ENCODE measurements at regions not wholly inside any gene's neighbourhood (a gene's known extent, or its start where the extent isn't known, plus 50 kb on each side); places are given as distances from the start of the nearest gene placed in this dataset.

DNA sequence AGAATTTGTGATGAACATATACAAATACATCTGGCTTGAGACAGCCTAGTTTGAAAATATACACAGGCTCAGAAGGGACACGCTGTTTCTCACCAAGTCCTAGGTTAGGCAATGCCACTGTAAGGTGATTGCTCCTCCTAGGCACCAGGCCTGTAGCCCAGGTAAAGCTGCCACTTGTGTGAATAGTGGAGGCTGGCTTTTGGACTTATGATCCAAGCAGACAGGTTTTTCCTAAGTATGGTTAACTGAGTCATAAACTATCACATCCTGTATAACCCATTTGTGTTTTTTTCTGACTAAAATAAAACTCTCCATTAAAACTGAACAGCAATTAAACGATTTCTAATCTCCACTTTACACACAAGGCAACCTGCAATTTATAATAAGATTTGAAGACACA is 81.0 kb downstream of the SEMA4F start:
- TF ChIP-seq, protein P1, sequence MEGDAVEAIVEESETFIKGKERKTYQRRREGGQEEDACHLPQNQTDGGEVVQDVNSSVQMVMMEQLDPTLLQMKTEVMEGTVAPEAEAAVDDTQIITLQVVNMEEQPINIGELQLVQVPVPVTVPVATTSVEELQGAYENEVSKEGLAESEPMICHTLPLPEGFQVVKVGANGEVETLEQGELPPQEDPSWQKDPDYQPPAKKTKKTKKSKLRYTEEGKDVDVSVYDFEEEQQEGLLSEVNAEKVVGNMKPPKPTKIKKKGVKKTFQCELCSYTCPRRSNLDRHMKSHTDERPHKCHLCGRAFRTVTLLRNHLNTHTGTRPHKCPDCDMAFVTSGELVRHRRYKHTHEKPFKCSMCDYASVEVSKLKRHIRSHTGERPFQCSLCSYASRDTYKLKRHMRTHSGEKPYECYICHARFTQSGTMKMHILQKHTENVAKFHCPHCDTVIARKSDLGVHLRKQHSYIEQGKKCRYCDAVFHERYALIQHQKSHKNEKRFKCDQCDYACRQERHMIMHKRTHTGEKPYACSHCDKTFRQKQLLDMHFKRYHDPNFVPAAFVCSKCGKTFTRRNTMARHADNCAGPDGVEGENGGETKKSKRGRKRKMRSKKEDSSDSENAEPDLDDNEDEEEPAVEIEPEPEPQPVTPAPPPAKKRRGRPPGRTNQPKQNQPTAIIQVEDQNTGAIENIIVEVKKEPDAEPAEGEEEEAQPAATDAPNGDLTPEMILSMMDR (IDR thresholded peaks at IDR 0.05; ENCODE audit: extremely low read depth, insufficient read depth, missing control alignments): no peak
- in situ Hi-C loops (cut with MboI; ENCODE audit: low pct_unique_long_range_greater_than_20kb, low sequenced_read_pairs, unreplicated experiment): no loop called here
- DNase-seq (ENCODE audit: low spot score): no peak

DNA sequence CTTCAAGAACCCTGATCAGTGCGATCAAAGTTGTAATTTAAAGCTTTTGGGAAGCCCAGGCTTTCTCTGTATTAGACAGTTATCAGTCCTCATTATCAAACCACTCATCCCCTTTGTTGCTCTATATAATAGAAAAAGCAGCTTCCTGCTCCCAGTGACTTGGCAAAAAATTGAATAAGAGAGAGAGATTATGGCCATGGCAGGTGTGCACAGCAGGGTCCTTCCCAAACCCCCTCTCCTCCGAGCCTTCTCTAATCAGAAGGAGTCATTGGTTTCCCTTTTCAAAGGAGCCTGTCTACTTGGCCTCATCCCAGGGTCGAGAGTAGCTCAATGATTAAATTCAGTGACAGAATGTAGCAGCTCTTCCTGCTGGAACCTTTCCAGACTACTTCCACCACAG is 81.5 kb downstream of the SEMA4F start:
- TF ChIP-seq, protein P1 (IDR thresholded peaks at IDR 0.05; ENCODE audit: extremely low read depth, insufficient read depth, missing control alignments): no peak
- no peak for DNase-seq (ENCODE audit: low spot score)
- in situ Hi-C loops (cut with MboI; ENCODE audit: low pct_unique_long_range_greater_than_20kb, low sequenced_read_pairs, unreplicated experiment): no loop called here

DNA sequence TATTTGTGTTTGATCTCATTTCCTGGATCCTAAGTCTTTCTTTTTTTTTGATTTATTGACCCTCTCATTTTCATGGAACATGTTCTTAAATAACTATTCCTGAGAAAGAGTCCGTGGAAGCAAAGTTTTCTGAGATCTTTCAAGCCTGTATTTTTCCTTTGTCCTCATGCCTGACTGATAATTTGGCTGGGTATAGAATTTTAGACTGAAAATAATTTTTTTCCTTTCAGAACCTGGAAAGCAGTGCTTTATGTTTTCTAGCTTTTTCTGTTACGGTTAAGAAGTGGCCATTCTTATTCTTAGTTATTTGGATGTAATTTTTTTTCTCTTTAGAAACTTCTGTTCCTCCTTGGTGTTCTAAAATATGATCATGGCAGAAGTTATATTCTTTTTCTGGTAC is 82.5 kb downstream of the SEMA4F start:
- in situ Hi-C loops (cut with MboI; ENCODE audit: low pct_unique_long_range_greater_than_20kb, low sequenced_read_pairs, unreplicated experiment): no loop called here

DNA sequence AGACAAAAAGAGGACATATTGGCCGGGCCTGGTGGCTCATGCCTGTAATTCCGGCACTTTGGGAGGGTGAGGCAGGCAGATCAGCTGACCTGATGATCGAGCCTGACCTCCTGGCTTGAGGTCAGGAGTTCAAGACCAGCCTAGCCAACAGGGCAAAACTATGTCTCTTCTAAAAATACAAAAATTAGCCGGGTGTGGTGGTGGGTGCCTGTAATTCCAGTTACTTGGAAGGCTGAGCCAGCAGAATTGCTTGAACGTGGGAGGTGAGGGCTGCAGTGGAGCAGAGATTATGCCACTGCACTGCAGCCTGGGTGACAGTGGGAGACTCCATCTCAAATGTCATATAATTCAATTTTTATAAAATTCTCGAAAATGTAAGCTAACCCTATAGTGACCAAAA is 84.5 kb downstream of the SEMA4F start:
- DNase-seq (ENCODE audit: low spot score): no peak
- TF ChIP-seq, protein P1 (IDR thresholded peaks at IDR 0.05; ENCODE audit: extremely low read depth, insufficient read depth, missing control alignments): no peak
- in situ Hi-C loops (cut with MboI; ENCODE audit: low pct_unique_long_range_greater_than_20kb, low sequenced_read_pairs, unreplicated experiment): no loop called here

More for the DNA sequence above, 82.5 kb downstream of the SEMA4F start:
- TF ChIP-seq, protein P1 (IDR thresholded peaks at IDR 0.05; ENCODE audit: extremely low read depth, insufficient read depth, missing control alignments): no peak
- DNase-seq (ENCODE audit: low spot score): no peak

DNA sequence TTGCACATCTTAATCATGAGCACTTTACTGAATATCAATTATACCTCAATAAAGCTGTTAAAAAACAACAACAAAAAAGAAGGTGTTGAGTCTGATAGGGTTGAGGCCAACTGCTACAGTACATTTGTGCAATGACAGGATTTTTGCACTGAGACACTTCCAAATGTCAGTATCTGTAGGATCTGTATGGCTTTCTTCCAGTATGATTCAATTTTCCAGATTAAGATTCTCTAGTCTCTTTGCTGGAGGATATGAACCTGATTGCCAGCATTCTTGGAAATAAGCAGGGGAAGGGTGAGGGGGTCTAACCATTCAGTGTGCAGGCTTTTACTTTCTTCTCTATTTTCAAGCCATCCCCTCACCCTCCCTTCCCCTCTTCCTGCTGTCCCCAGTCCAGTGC is 85.1 kb downstream of the SEMA4F start:
- TF ChIP-seq, protein P1 (IDR thresholded peaks at IDR 0.05; ENCODE audit: extremely low read depth, insufficient read depth, missing control alignments): no peak
- DNase-seq (ENCODE audit: low spot score): no peak
- in situ Hi-C loops (cut with MboI; ENCODE audit: low pct_unique_long_range_greater_than_20kb, low sequenced_read_pairs, unreplicated experiment): no loop called here

DNA sequence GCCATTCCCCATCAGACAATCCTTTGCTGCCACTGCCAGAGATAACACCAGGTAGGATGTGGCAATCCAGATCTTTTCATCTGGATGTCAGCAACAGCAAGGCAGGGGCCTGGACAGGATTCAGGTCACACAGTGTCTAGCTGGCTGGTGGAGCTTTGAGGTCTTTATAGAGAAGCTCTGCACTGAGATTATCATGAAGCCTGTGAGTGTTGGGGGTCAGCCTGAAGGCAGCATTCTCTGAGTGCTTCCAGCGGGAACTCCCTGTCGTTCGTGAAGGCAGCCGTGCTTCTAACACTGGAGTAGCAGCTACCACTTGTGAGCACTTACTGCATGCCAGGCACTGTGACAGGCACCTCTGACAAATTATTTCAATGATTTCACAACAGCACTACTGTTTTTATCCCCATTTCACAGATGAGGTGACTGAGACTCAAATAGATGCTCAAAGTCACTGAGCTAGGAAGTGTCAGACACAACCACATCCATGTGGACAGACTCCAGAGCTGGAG is 85.7 kb downstream of the SEMA4F start:
- no peak for DNase-seq (ENCODE audit: low spot score)
- TF ChIP-seq, protein P1 (IDR thresholded peaks at IDR 0.05; ENCODE audit: extremely low read depth, insufficient read depth, missing control alignments): no peak
- in situ Hi-C loops (cut with MboI; ENCODE audit: low pct_unique_long_range_greater_than_20kb, low sequenced_read_pairs, unreplicated experiment): no loop called here

DNA sequence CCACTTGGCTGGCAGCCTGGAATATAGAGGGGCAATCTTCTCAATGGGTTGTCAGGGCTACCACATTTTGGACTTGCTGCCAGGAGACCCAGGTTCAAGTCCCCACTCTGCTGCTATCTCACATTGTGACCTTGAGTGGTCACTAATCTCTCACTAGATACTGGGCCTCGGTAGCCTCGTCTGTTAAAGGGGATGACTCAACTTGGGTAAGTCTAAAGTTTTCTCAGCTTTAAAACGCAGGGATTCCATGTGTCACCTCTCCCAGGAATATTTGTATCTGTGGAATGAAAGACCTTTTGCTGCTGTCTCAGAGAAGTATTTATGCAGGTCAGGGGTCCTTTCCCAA is 86.3 kb downstream of the SEMA4F start:
- TF ChIP-seq, protein P1 (IDR thresholded peaks at IDR 0.05; ENCODE audit: extremely low read depth, insufficient read depth, missing control alignments): no peak
- in situ Hi-C loops (cut with MboI; ENCODE audit: low pct_unique_long_range_greater_than_20kb, low sequenced_read_pairs, unreplicated experiment): no loop called here

More for the DNA sequence above, 86.3 kb downstream of the SEMA4F start:
- DNase-seq (ENCODE audit: low spot score): no peak

Measured in GM13977 (cell line).